GM18909 (cell line): ENCODE measurements at regions not wholly inside any gene's neighbourhood (a gene's known extent, or its start where the extent isn't known, plus 50 kb on each side); places are given as distances from the start of the nearest gene placed in this dataset.

ENCODE experiments used
- ATAC-seq: cut with Tn5 transposase; IDR thresholded peaks from one replicate; pipeline ENCODE4 v1.9.1; 2021; ENCODE audit warnings: mild to moderate bottlenecking; ENCODE audit not compliant: unreplicated experiment, poor library complexity

GRCh38 chr1:79323239-79324025 lies 316.9 kb upstream of the ADGRL4 start:
- ATAC-seq = no peak

- ATAC-seq = no peak
Measured at GRCh38 chr1:79322511-79323027, 316.0 kb upstream of the ADGRL4 start.

DNA sequence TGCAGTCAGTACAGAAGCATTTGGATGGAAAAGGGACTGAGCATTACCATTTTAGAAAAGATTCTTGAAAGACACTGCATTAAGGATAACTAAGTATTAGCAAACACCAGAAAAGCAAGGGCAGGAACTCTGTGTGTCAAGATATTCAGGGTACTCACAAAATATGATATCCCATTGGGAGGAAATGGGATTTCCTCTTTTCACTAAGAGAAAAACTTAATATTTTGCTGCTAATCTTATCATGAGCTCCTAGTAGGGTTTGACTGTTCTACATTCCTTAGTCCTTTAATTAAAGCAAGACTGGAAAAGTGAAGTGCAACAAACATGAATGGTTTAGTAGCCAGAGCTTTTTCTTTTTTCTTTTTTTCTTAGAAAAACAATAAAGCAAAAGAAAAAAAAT lies 305.9 kb upstream of the ADGRL4 start:
- no peak for ATAC-seq

DNA sequence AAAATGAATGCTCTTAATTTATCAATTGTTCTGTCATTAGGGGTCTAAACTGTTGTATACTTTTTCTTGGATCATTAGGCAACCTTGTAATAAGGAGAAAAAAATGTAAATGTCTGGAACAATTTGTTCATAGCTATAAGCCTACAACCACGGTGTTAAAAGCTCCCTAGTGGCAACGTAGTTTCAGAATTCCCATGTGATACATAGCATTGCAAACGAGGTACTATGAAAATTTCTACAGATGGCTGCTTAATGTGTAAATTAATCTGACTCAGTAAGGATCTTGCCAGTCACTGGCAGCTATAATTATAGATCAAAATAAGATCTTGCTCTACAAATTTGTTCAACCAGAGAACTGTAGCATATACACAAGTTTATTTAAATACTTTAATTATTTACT lies 304.1 kb upstream of the ADGRL4 start:
- ATAC-seq = no peak

- no peak for ATAC-seq
Measured at GRCh38 chr1:79304131-79304530, 297.6 kb upstream of the ADGRL4 start.

DNA sequence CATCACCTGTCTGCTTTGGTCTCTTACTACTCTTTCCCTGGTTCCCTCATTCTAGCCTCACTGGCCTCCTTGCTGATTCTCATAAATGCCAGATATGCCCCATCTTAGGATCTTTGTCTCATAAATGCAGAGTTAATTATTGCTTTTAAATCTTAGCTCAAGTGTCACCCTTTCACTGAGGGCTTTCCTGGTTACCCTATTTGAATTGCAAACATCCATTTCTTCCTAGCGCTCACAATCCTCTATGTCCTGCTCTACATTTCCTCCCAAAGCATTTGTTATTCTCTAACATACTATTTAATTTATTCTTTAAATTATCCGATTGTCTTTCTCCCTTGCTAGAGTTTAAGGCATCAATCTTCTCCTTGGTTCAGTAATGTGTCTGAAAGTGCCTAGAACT lies 296.5 kb upstream of the ADGRL4 start:
- no peak for ATAC-seq

- ATAC-seq = no peak
Measured at GRCh38 chr1:79302380-79302930, 295.9 kb upstream of the ADGRL4 start.

DNA sequence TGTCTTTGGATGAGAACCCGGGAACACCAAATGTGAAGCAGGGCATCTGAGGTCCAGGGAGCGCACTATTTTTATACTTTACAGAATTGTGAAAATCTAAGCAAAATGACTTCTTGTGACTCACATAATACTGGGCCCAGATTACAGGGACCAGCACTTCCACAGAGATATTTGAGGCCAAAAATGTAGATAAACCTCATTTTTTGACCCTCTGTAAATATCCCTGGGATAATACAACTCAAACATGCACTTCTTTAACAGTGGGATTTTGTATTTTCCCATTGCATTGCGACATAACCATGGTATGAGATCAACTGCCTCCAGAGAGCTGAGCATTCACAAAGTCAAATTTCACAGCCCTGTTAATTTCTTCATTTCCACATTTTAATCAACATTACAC lies 289.4 kb upstream of the ADGRL4 start:
- ATAC-seq = no peak

- no peak for ATAC-seq
Measured at GRCh38 chr1:79293611-79294010, 287.1 kb upstream of the ADGRL4 start.

GRCh38 chr1:79290927-79291474 lies 284.5 kb upstream of the ADGRL4 start:
- no peak for ATAC-seq

DNA sequence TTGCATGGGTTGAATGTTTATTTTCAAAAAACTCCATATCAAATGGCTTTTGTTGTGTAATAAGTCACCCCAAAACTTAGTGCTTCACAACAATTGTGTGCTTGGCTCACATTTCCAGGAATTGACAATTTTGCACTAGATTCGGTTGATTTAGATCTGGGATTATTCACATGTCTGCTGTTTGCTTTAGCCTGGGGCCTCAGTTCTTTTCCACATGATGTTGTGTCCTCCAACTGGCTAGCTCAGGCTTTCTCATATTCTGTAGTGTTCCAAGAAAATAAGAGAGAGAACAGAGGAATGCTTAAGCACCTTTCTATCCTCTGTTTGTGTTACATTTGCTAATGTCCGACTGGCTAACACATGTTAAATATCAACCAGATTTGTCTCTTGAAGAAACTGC lies 281.5 kb upstream of the ADGRL4 start:
- no peak for ATAC-seq

DNA sequence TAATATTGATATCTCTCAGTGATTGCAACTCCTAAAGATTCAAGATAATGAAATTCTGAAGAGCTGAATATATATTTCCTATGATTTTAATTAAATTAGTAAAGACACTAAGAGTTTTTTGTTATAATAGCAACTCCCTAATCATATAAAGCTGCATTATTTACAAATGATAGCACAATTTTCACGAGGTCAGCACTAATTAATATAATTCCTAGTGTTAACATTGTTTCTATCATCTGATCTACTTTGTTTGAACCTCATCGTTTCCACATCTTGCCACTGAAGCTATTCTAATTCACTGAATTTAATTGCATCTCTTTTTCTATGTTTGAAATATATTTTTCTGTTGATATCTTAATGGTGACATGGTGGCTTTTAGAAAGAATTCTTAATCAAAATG lies 279.1 kb upstream of the ADGRL4 start:
- ATAC-seq = no peak

- no peak for ATAC-seq
Measured at GRCh38 chr1:79283451-79283850, 276.9 kb upstream of the ADGRL4 start.

DNA sequence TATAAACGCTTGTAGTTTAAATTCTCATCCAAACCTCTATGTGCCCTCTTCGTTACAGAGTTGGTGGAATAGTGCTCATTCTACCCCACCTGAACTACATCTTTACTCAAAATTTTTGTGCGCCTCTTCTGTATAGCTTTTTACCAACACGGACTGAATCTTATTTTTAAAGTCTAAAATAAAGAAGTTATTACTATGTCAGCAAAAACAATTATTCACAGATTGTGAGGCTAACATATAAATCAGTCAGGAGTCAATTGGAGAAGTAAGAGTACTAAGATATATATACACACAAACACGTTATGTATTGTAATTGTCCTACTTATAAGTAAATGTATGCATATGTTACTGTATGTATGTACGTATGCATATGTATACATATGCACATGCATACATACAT lies 274.9 kb upstream of the ADGRL4 start:
- ATAC-seq = no peak

- ATAC-seq = no peak
Measured at GRCh38 chr1:79271759-79272158, 265.2 kb upstream of the ADGRL4 start.

DNA sequence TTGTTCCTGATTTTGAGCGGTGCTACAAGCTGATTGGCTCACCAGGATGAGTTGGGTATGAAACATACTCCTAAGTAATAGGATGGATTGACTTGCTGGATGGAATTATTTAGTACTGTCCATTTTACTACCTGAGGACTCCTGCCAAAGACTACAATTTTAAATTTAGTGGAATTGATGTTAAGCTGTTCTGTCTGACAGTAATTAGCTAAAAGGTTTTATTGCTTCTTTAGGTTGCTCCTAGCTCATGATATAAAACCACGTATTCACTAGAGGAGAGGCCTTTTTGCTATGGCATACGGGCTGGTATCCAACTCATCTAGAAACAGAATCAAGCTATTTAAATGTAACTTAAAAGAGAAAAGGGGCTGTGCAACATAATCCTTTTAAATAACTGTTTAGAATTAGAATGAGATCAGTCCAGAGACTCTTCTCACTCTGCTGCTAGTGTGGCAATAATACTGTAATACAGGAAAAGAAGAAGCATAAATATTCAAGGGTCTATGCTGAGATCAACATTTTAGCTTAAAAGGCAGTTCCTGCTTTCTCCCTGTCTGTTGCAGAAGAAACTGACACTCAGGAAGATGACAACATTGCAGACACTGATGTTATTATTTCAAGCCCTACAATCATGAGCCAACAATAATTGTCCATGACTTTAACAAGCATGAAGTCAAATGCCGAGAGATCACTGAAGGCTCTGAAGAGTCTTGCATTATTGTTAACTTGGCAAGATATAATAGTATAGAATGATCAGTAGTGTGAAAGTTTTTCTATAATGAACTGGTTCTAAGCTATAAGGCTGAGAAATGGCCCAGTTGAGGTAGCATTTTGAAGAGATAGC lies 258.7 kb upstream of the ADGRL4 start:
- no peak for ATAC-seq

DNA sequence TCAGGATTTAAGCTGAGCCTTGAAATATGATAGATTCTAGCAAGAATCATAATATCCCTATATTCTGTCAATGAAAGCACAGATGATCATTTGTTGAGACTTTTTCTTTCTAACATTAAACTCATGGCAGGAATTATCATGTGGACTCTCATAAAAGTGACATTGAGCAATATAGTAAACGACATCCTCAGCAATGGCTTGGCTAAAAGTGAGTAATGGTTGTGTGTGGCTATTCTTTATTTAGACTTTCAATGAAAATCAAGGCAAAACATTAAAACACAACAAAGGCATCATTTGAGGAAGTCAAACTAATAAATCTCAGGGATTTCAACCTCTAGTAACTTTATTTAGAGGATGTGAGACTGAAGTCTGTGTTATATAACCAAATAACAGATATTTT lies 257.8 kb upstream of the ADGRL4 start:
- ATAC-seq = no peak

GRCh38 chr1:79262745-79263258 lies 256.3 kb upstream of the ADGRL4 start:
- ATAC-seq = no peak

GRCh38 chr1:79259390-79260336 lies 253.1 kb upstream of the ADGRL4 start:
- ATAC-seq = peak; percentile 64

DNA sequence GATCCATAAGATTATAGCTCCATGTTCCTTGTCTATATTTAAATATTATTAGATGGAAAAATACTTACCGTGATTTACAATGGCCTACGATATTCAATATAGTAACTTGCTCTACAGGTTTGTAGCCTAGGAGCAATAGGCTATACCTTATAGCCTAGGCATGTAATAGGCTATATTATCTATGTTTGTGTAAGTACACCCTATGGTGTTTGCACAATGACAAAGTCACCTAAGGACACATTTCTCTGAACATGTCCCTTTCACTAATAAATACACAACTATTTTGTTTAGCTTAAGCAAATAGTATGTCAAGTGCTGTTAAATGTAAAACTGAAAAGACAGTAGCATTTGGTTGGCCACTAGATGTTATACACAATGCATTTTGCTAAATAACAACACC lies 248.9 kb upstream of the ADGRL4 start:
- ATAC-seq = no peak
